B cell (primary cell): ENCODE measurements at regions not wholly inside any gene's neighbourhood (a gene's known extent, or its start where the extent isn't known, plus 50 kb on each side); places are given as distances from the start of the nearest gene placed in this dataset.

Experiments used
- ATAC-seq: fragments of 200-7000 bp; cut with Tn5 transposase; one replicate; pipeline ENCODE4 v1.10.0; 2021; ENCODE audit warnings: low read depth, mild to moderate bottlenecking, moderate number of reproducible peaks, moderate library complexity
- CTCF ChIA-PET: fragments of 350-600 bp; sonication (Branson Sonifier 250); formaldehyde crosslinking; loops from one replicate; lab custom pipeline; 2021; ENCODE audit warnings: antibody characterized with exemption, inconsistent platforms; lab: Charles Lee
- POLR2A ChIA-PET: fragments of 350-600 bp; sonication (Branson Sonifier 250); formaldehyde crosslinking; loops from one replicate; lab custom pipeline; 2021; ENCODE audit warnings: antibody characterized with exemption; lab: Charles Lee
- DNase-seq: peaks from one replicate; pipeline ENCODE4 v3.0.0; 2013
- H2AFZ ChIP-seq: 2 replicates; pipeline ENCODE4 v1.6.1; 2012; ENCODE audit warnings: mild to moderate bottlenecking, low read depth, low read length; ENCODE audit not compliant: insufficient read depth, poor library complexity, severe bottlenecking
- H3K27ac ChIP-seq, 2 donors: 1 replicate in 1 of 2; 2 replicates in 1 of 2; pipeline ENCODE4 v1.5.1; 2012 to 2013; ENCODE audit warnings: low read length in 2 of 2, mild to moderate bottlenecking in 2 of 2, moderate library complexity in 1 of 2
- H3K27me3 ChIP-seq, 4 experiments: fragments of 200-600 bp in 1 of 4; sonication (generic) in 1 of 4; replicated peaks in 1 of 4; 1 replicate in 2 of 4; 2 replicates in 2 of 4; pipeline versions ENCODE4 v1.6.1 to v1.7.0; 2013 to 2016; ENCODE audit warnings: low read length in 3 of 4, mild to moderate bottlenecking in 2 of 4, mixed read lengths in 1 of 4, moderate library complexity in 1 of 4; ENCODE audit not compliant: insufficient read depth in 4 of 4, control insufficient read depth in 3 of 4; ENCODE audit errors: control extremely low read depth in 1 of 4
- H3K36me3 ChIP-seq, 2 experiments: replicated peaks in 1 of 2; 1 replicate in 1 of 2; 2 replicates in 1 of 2; pipeline versions ENCODE4 v1.6.1 to v1.7.1; 2013; ENCODE audit warnings: low read length in 1 of 2; ENCODE audit not compliant: insufficient read depth in 2 of 2, control insufficient read depth in 1 of 2; ENCODE audit errors: control extremely low read depth in 1 of 2, extremely low read depth in 1 of 2
- H3K4me1 ChIP-seq, 2 donors: fragments of 200-600 bp in 1 of 2; sonication (generic) in 1 of 2; 1 replicate in 1 of 2; 2 replicates in 1 of 2; pipeline versions ENCODE4 v1.5.1 to v1.6.1; 2013 to 2017; ENCODE audit warnings: low read length in 2 of 2; ENCODE audit not compliant: control insufficient read depth in 2 of 2, insufficient read depth in 2 of 2
- H3K4me2 ChIP-seq: replicated peaks from 2 replicates; pipeline ENCODE3; 2012; ENCODE audit warnings: mild to moderate bottlenecking, low read depth, low read length; ENCODE audit not compliant: poor library complexity, severe bottlenecking
- H3K4me3 ChIP-seq, 5 experiments: fragments of 200-600 bp in 1 of 5; sonication (generic) in 1 of 5; 1 replicate in 3 of 5; 2 replicates in 2 of 5; pipeline versions ENCODE4 v1.5.1 to v1.7.0; 2011 to 2016; ENCODE audit warnings: low read length in 4 of 5, mild to moderate bottlenecking in 4 of 5, low read depth in 2 of 5, control low read depth in 1 of 5, moderate library complexity in 1 of 5; ENCODE audit not compliant: insufficient read depth in 1 of 5; ENCODE audit errors: control extremely low read depth in 1 of 5, extremely low read depth in 1 of 5
- H3K79me2 ChIP-seq: fragments of 200-600 bp; sonication (generic); one replicate; pipeline ENCODE4 v1.6.0; 2016; ENCODE audit warnings: low read length; ENCODE audit not compliant: control insufficient read depth, insufficient read depth
- H3K9ac ChIP-seq: fragments of 200-600 bp; sonication (generic); 2 replicates; pipeline ENCODE4 v1.6.1; 2017; ENCODE audit warnings: mild to moderate bottlenecking, low read length, moderate library complexity
- H3K9me3 ChIP-seq, 3 donors: one replicate each; pipeline versions ENCODE4 v1.6.1 to v1.7.1; 2013; ENCODE audit warnings: low read length in 2 of 3; ENCODE audit not compliant: control insufficient read depth in 2 of 3, insufficient read depth in 1 of 3; ENCODE audit errors: control extremely low read depth in 1 of 3
- H4K20me1 ChIP-seq: 2 replicates; pipeline ENCODE4 v1.6.0; 2012; ENCODE audit warnings: mild to moderate bottlenecking, low read length; ENCODE audit not compliant: insufficient read depth, control insufficient read depth, poor library complexity, severe bottlenecking
- H3K27ac Mint-ChIP-seq: one replicate; pipeline ENCODE4 v1.8.0; 2021; ENCODE audit warnings: mixed read lengths
- H3K27me3 Mint-ChIP-seq: one replicate; pipeline ENCODE4 v1.8.0; 2021; ENCODE audit warnings: mixed read lengths
- H3K4me1 Mint-ChIP-seq: one replicate; pipeline ENCODE4 v1.8.0; 2021; ENCODE audit warnings: mixed read lengths
- H3K4me3 Mint-ChIP-seq: one replicate; pipeline ENCODE4 v1.8.0; 2021; ENCODE audit warnings: mixed read lengths
- H3K9me3 Mint-ChIP-seq: one replicate; pipeline ENCODE4 v1.8.0; 2022; ENCODE audit warnings: mixed read lengths; ENCODE audit not compliant: insufficient read depth
- CTCF ChIP-seq: fragments of 200-600 bp; IDR thresholded peaks from one replicate; pipeline ENCODE4 v1.8.0; 2022; ENCODE audit warnings: antibody characterized with exemption, mild to moderate bottlenecking
- EZH2 ChIP-seq: IDR thresholded peaks from 2 replicates; pipeline ENCODE4 v1.6.1; 2012; ENCODE audit warnings: borderline replicate concordance, low read depth, mild to moderate bottlenecking, moderate library complexity, low read length; ENCODE audit not compliant: insufficient read depth, poor library complexity, severe bottlenecking
- WGBS: methylation state at CpG from one replicate; pipeline ENCODE4 v1.1.5; 2013; ENCODE audit warnings: missing lambda C conversion rate; ENCODE audit not compliant: insufficient coverage; 5-methylcytosine and 5-hydroxymethylcytosine counted together
- intact Hi-C: fragments of 100-400 bp; cut with micrococcal nuclease; formaldehyde crosslinking; loops from one replicate; pipeline ENCODE4 v1.10.0; 2022

GRCh38 chr2:75337619-75338018, 138.3 kb upstream of the TACR1 start:
- ATAC-seq, result no peak
- intact Hi-C loops, result no loop called here
- H3K27me3 ChIP-seq, result no peaks in the 10 kb centered on the region
- no peak overlapping the region for H3K9ac ChIP-seq
- H3K27ac ChIP-seq, result no peak overlapping the region
- no peak overlapping the region for H2AFZ ChIP-seq
- no peaks in the 10 kb centered on the region for H3K4me1 ChIP-seq
- Mint-ChIP-seq H3K4me3 (no peak overlapping the region), H3K4me1 (peaks cover 13% of the 10 kb centered on the region), H3K9me3 (no peaks in the 10 kb centered on the region), H3K27me3 (no peaks in the 10 kb centered on the region), H3K27ac (no peak overlapping the region)
- POLR2A ChIA-PET, result no interaction called here
- no peaks in the 10 kb centered on the region for H3K36me3 ChIP-seq
- no peak for DNase-seq
- H3K9me3 ChIP-seq, result no peaks in the 10 kb centered on the region
- H3K79me2 ChIP-seq, result no peaks in the 10 kb centered on the region
- H4K20me1 ChIP-seq, result peaks cover 3% of the 10 kb centered on the region
- CTCF ChIA-PET, result no interaction called here
- no peak overlapping the region for H3K4me2 ChIP-seq
- WGBS, result no CpG with 5 or more reads among the region's 3 CpGs
- TF ChIP-seq CTCF, result no peak
- TF ChIP-seq EZH2, result no peak
- no peak overlapping the region for H3K4me3 ChIP-seq

GRCh38 chr2:75337016-75337415, 137.7 kb upstream of the TACR1 start:
- Histone ChIP-seq H3K79me2 (no peaks in the 10 kb centered on the region), H3K9me3 (no peaks in the 10 kb centered on the region), H3K4me3 (no peak overlapping the region), H4K20me1 (peaks cover 3% of the 10 kb centered on the region), H3K27ac (no peak overlapping the region), H3K27me3 (no peaks in the 10 kb centered on the region), H3K9ac (no peak overlapping the region), H3K36me3 (no peaks in the 10 kb centered on the region), H2AFZ (no peak overlapping the region), H3K4me1 (no peaks in the 10 kb centered on the region), H3K4me2 (no peak overlapping the region)
- DNase-seq (no peak), ATAC-seq (no peak)
- H3K4me1 Mint-ChIP-seq, result peaks cover 11% of the 10 kb centered on the region
- no peaks in the 10 kb centered on the region for H3K27me3 Mint-ChIP-seq
- H3K27ac Mint-ChIP-seq, result no peak overlapping the region
- no peaks in the 10 kb centered on the region for H3K9me3 Mint-ChIP-seq
- intact Hi-C loops, result no loop called here
- TF ChIP-seq EZH2 (no peak), CTCF (no peak)
- H3K4me3 Mint-ChIP-seq, result no peak overlapping the region
- POLR2A ChIA-PET, result no interaction called here
- WGBS, result no CpG with 5 or more reads among the region's 5 CpGs
- CTCF ChIA-PET, result no interaction called here
